Gastrocnemius medialis (tissue), 4 donors: ENCODE measurements at regions not wholly inside any gene's neighbourhood (a gene's known extent, or its start where the extent isn't known, plus 50 kb on each side); places are given as distances from the start of the nearest gene placed in this dataset.

Source experiments
- CTCF ChIP-seq, 5 experiments: fragments of 450-650 bp in 3 of 5; fragments of 200-600 bp in 2 of 5; sonication (generic) in 2 of 5; IDR thresholded peaks in 4 of 5; conservative IDR thresholded peaks in 1 of 5; 1 replicate in 4 of 5; 2 replicates in 1 of 5; pipeline ENCODE4 v1.5.1; 2016 to 2019; ENCODE audit warnings: antibody characterized with exemption in 5 of 5, mild to moderate bottlenecking in 3 of 5, moderate library complexity in 3 of 5
- POLR2A ChIP-seq, 2 donors: fragments of 450-650 bp; IDR thresholded peaks; one replicate each; pipeline ENCODE4 v1.6.1; 2017; ENCODE audit warnings: antibody characterized with exemption in 2 of 2, mild to moderate bottlenecking in 2 of 2, moderate library complexity in 2 of 2

- TF ChIP-seq POLR2A (IDR thresholded peaks at IDR 0.05) (no peak), CTCF (IDR thresholded peaks at IDR 0.05 in 4 of 5, conservative IDR thresholded peaks at IDR 0.05 in 1 of 5) (no peak)
These were observed 437.1 kb upstream of the USP15 start for GRCh38 chr12:61823102-61823501.
